Left kidney (tissue), 1 donor: ENCODE measurements at regions not wholly inside any gene's neighbourhood (a gene's known extent, or its start where the extent isn't known, plus 50 kb on each side); places are given as distances from the start of the nearest gene placed in this dataset.

Experiments
- DNase-seq: peaks from one replicate; pipeline ENCODE4 v3.0.0-alpha.2; 2013

GRCh38 chr5:8327016-8327415, 458.1 kb downstream of the MTRR start:
- DNase-seq = no peak

GRCh38 chr5:8329773-8330172, 460.8 kb downstream of the MTRR start:
- DNase-seq = no peak

- no peak for DNase-seq
Observed at GRCh38 chr5:8332666-8333445, 463.9 kb downstream of the MTRR start.

GRCh38 chr5:8333485-8333884, 464.5 kb downstream of the MTRR start:
- no peak for DNase-seq

- no peak for DNase-seq
Observed at GRCh38 chr5:8333977-8334376, 465.0 kb downstream of the MTRR start.

- DNase-seq = no peak
Observed at GRCh38 chr5:8340261-8340660, 471.3 kb downstream of the MTRR start.

GRCh38 chr5:8340739-8341344, 471.9 kb downstream of the MTRR start:
- no peak for DNase-seq

- DNase-seq = no peak
Observed at GRCh38 chr5:8341406-8341805, 472.5 kb downstream of the MTRR start.

GRCh38 chr5:8347984-8348383, 479.0 kb downstream of the MTRR start:
- no peak for DNase-seq

- no peak for DNase-seq
Observed at GRCh38 chr5:8349855-8350254, 480.9 kb downstream of the MTRR start.

- no peak for DNase-seq
Observed at GRCh38 chr5:8350644-8351339, 481.8 kb downstream of the MTRR start.

GRCh38 chr5:8355981-8356380, 487.0 kb downstream of the MTRR start:
- no peak for DNase-seq

GRCh38 chr5:8360012-8360411, 491.1 kb downstream of the MTRR start:
- no peak for DNase-seq

GRCh38 chr5:8362495-8362894, 493.5 kb downstream of the MTRR start:
- no peak for DNase-seq

- no peak for DNase-seq
Observed at GRCh38 chr5:8363138-8363537, 494.2 kb downstream of the MTRR start.

- no peak for DNase-seq
Observed at GRCh38 chr5:8366266-8366665, 497.3 kb downstream of the MTRR start.

- DNase-seq = no peak
Observed at GRCh38 chr5:8376478-8376877, 507.5 kb downstream of the MTRR start.

GRCh38 chr5:8381972-8382371, 513.0 kb downstream of the MTRR start:
- no peak for DNase-seq

- no peak for DNase-seq
Observed at GRCh38 chr5:8382456-8382855, 513.5 kb downstream of the MTRR start.

GRCh38 chr5:8383616-8384015, 514.7 kb downstream of the MTRR start:
- DNase-seq = no peak

- no peak for DNase-seq
Observed at GRCh38 chr5:8386719-8387288, 517.9 kb downstream of the MTRR start.

GRCh38 chr5:8391911-8392310, 523.0 kb downstream of the MTRR start:
- DNase-seq = peak; percentile 41

- DNase-seq = no peak
Observed at GRCh38 chr5:8393240-8393639, 524.3 kb downstream of the MTRR start.
